Psoas muscle (tissue), 7 donors: ENCODE measurements at regions not wholly inside any gene's neighbourhood (a gene's known extent, or its start where the extent isn't known, plus 50 kb on each side); places are given as distances from the start of the nearest gene placed in this dataset.

ENCODE experiments used
- ATAC-seq, 4 donors: fragments of 200-7000 bp; cut with Tn5 transposase; one replicate each; pipeline ENCODE4 v1.9.1; 2020; ENCODE audit warnings: moderate library complexity in 3 of 4, mild to moderate bottlenecking in 2 of 4
- DNase-seq, 2 donors: peaks; one replicate each; pipeline ENCODE4 v3.0.0-alpha.2; 2020
- H3K27ac ChIP-seq: fragments of 200-600 bp; one replicate; pipeline ENCODE4 v1.8.0; 2022
- H3K27me3 ChIP-seq, 3 donors: fragments of 200-600 bp in 1 of 3; one replicate each; pipeline versions ENCODE4 v1.6.1 to v1.8.0; 2013 to 2022; ENCODE audit warnings: low read length in 2 of 3, mild to moderate bottlenecking in 2 of 3, moderate library complexity in 1 of 3; ENCODE audit not compliant: insufficient read depth in 3 of 3
- H3K36me3 ChIP-seq, 2 donors: fragments of 200-600 bp in 1 of 2; one replicate each; pipeline versions ENCODE4 v1.6.1 to v1.8.0; 2013 to 2022; ENCODE audit warnings: low read depth in 1 of 2, mild to moderate bottlenecking in 1 of 2, moderate library complexity in 1 of 2; ENCODE audit not compliant: insufficient read depth in 1 of 2
- H3K4me1 ChIP-seq: fragments of 200-600 bp; one replicate; pipeline ENCODE4 v1.8.0; 2022
- H3K4me3 ChIP-seq: fragments of 200-600 bp; one replicate; pipeline ENCODE4 v1.8.0; 2022; ENCODE audit warnings: mild to moderate bottlenecking
- H3K9me3 ChIP-seq: fragments of 200-600 bp; one replicate; pipeline ENCODE4 v1.8.0; 2022
- WGBS, 3 donors: extraction: QIAGEN DNeasy Blood & Tissue Kit; methylation state at CpG; one replicate each; pipeline versions ENCODE4 v1.1.6 to v1.1.7; 2013; 5-methylcytosine and 5-hydroxymethylcytosine counted together
- intact Hi-C, 2 donors: fragments of 100-400 bp; cut with DNase I; formaldehyde crosslinking; loops; one replicate each; pipeline versions ENCODE4 v1.11.0 to v1.14.2; 2022
- TF ChIP-seq, protein P1 (sequence below): fragments of 200-600 bp; IDR thresholded peaks from one replicate; pipeline ENCODE4 v1.8.0; 2022; ENCODE audit warnings: antibody characterized with exemption
- donor health status: healthy with polysubstance abuse.
- donor health status: DM: no; HTN: no; CAD: no; lungs with moderate emphysema.
- donor health status: Bipolar disorder and iron deficiency.
- donor health status: healthy.
- donor health status: DM: yes; HTN: yes; CAD: no.
- donor health status: DM: no; HTN: no; CAD: no.
- donor health status: DM: yes; HTN: yes; CAD: no.

DNA sequence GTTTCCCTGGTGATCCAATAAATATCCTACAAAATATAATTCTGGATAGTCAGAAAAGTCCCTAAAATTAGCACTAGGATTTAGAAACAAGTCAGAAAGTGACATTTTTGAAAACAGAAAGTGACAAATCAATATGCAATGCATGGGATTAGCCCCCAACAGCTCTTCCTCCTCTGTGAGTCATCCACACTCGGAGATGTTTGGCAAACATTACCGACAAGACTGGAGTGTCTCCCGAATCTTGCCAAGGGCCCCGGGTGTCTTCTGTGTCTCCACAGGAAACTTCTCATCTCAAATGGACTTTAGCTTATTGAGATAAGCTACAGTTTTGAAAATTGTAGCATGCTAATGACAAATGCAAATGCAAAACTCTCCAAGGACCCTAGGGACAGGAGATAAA is 398.9 kb upstream of the CCDC196 start:
- intact Hi-C loops, result no loop called here
- H3K4me1 ChIP-seq, result no peaks in the 10 kb centered on the region
- H3K27ac ChIP-seq, result no peak overlapping the region
- ATAC-seq, result no peak
- no peak for DNase-seq
- TF ChIP-seq, protein P1, sequence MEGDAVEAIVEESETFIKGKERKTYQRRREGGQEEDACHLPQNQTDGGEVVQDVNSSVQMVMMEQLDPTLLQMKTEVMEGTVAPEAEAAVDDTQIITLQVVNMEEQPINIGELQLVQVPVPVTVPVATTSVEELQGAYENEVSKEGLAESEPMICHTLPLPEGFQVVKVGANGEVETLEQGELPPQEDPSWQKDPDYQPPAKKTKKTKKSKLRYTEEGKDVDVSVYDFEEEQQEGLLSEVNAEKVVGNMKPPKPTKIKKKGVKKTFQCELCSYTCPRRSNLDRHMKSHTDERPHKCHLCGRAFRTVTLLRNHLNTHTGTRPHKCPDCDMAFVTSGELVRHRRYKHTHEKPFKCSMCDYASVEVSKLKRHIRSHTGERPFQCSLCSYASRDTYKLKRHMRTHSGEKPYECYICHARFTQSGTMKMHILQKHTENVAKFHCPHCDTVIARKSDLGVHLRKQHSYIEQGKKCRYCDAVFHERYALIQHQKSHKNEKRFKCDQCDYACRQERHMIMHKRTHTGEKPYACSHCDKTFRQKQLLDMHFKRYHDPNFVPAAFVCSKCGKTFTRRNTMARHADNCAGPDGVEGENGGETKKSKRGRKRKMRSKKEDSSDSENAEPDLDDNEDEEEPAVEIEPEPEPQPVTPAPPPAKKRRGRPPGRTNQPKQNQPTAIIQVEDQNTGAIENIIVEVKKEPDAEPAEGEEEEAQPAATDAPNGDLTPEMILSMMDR, result no peak
- H3K9me3 ChIP-seq, result no peaks in the 10 kb centered on the region
- no peaks in the 10 kb centered on the region for H3K27me3 ChIP-seq
- H3K36me3 ChIP-seq, result no peaks in the 10 kb centered on the region
- no peak overlapping the region for H3K4me3 ChIP-seq
- WGBS, 3 donors, result 23 to 32% (median 31%) methylated on average over 4 of the region's 4 CpGs

DNA sequence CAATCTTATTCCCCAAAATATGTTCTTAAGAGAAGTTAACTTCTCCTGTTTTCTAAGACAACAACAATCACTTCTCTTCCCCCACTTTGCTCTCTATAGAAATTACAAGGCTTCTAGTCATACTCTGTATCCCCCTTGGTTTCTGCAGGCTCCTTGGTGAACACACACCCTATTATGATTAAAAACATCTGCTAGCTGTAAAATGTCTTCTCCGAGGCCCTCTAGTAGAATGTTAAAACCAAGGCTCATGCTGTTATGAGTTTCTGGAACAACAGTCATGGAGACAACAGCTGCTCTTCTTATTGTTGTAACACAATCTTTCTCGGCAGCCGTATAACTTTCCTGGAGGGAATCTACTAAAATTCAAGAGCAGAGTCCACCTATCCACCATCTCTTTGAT is 397.5 kb upstream of the CCDC196 start:
- ATAC-seq (no peak), DNase-seq (no peak)
- Histone ChIP-seq H3K9me3 (no peaks in the 10 kb centered on the region), H3K4me1 (no peaks in the 10 kb centered on the region), H3K4me3 (no peak overlapping the region), H3K36me3 (no peaks in the 10 kb centered on the region), H3K27me3 (no peaks in the 10 kb centered on the region), H3K27ac (no peak overlapping the region)
- TF ChIP-seq, protein P1, result no peak
- WGBS, 3 donors, result 24 to 27% (median 25%) methylated on average over 3 of the region's 3 CpGs
- intact Hi-C loops, result no loop called here

DNA sequence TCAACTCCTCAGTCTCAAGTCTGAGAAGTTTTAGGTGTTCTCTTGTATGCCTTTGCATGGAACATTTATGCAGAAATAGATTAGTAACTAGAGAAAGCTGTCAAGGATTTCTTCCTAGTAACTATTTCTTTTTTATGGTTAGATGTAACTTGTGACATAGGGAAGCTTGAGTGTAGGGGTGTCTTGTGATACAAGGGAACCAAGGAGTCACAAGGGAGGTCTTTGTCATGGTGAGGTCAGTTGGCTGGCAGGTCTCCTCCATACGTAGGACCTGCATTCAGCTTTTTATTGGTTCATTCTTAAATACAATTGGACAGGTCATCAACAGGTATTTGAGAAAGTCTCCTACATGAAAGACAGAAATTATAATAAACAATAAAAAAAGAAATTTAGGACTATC is 394.0 kb upstream of the CCDC196 start:
- ATAC-seq (no peak), DNase-seq (no peak)
- Histone ChIP-seq H3K9me3 (no peaks in the 10 kb centered on the region), H3K36me3 (no peaks in the 10 kb centered on the region), H3K4me3 (no peak overlapping the region), H3K27me3 (no peaks in the 10 kb centered on the region), H3K27ac (no peak overlapping the region), H3K4me1 (no peaks in the 10 kb centered on the region)
- intact Hi-C loops, result no loop called here
- 73 to 88% (median 79%) methylated on average over 1 of the region's 1 CpG for WGBS, 3 donors
- TF ChIP-seq, protein P1, result no peak

DNA sequence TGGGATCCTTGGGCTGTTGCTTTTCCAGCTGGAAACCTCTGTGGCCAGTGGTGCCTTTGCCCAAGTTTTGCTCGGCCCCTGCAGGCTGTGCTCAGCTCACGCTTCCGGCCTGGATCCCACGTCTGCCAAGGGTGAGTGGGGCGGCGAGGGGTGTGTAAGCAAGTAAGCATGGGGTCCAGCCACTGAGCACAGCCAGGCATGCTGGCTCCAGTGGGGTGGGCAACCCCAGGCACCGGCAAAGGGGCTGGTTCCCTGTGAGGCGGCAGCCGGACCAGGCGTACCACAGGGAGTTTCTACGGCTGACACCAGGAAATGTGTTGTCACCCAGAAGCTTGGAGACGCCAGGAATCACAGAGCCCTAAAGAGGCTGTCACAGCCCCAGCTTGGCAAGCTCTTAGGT is 393.4 kb upstream of the CCDC196 start:
- H3K9me3 ChIP-seq, result no peaks in the 10 kb centered on the region
- 81 to 89% (median 86%) methylated on average over 12 of the region's 12 CpGs for WGBS, 3 donors
- DNase-seq, result no peak
- H3K36me3 ChIP-seq, result no peaks in the 10 kb centered on the region
- no peaks in the 10 kb centered on the region for H3K4me1 ChIP-seq
- intact Hi-C loops, result no loop called here
- H3K27me3 ChIP-seq, result no peaks in the 10 kb centered on the region
- H3K27ac ChIP-seq, result no peak overlapping the region
- TF ChIP-seq, protein P1, result no peak
- H3K4me3 ChIP-seq, result no peak overlapping the region
- ATAC-seq, result no peak

DNA sequence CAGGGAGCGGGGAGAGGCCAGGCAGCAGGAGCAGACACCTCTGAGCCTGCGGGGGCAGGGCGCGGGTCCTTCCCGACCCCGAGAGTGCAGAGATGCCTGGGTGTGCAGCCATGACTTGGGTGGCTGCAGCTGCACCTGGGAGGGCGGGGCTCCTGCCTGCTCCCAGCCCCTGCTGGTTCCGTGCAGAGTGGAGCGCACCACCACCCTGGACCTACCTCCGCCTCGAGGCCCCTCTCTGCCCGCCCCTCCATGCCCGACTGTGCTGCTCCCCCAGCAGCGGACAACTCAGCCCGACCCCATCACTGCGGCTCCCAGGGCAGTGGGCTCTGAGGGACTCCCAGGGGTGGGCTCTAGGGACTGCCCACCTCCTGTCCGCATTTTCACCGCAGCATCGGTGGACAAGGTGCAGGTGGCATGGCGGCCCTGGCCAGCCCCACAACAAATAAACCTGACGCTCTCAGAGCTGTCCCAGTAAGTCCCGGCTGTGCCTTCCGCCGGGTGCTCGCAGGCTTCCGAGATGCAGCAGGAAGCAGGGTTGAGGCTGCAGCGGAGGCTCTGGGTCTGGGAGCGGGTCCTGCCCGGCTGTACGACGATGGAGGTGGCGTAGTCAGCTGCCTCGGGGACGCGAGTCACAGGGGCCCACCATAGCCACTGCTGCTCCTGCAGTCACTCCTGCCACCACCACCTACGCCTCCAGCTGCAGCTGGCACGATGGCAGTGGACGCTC is 392.0 kb upstream of the CCDC196 start:
- TF ChIP-seq, protein P1, result no peak

More for the DNA sequence above, 392.0 kb upstream of the CCDC196 start:
- Histone ChIP-seq H3K4me3 (no peak overlapping the region), H3K27ac (no peak overlapping the region), H3K36me3 (no peaks in the 10 kb centered on the region), H3K27me3 (no peaks in the 10 kb centered on the region), H3K4me1 (no peaks in the 10 kb centered on the region), H3K9me3 (no peaks in the 10 kb centered on the region)
- DNase-seq (no peak), ATAC-seq (no peak)
- intact Hi-C loops, result no loop called here
- 93 to 96% (median 95%) methylated on average over 33 to 38 of the region's 38 CpGs for WGBS, 3 donors
